Peyer's patch (tissue), 4 donors: ENCODE measurements at regions not wholly inside any gene's neighbourhood (a gene's known extent, or its start where the extent isn't known, plus 50 kb on each side); places are given as distances from the start of the nearest gene placed in this dataset.
"Not testable (repeated sequence)": the region's sequence is repeated elsewhere in the genome, so short reads cannot be mapped to it uniquely, and the experiment has no call there.

Experiments
- DNase-seq, 3 donors: peaks; one replicate each; pipeline ENCODE4 v3.0.0-alpha.2; 2017 to 2019
- H3K27ac ChIP-seq, 4 donors: fragments of 200-600 bp; sonication (generic); one replicate each; pipeline ENCODE4 v1.5.1; 2016 to 2019
- H3K27me3 ChIP-seq, 2 donors: fragments of 200-600 bp; sonication (generic); one replicate each; pipeline ENCODE4 v1.5.1; 2019
- H3K36me3 ChIP-seq, 3 donors: fragments of 200-600 bp; sonication (generic); one replicate each; pipeline ENCODE4 v1.5.1; 2016 to 2019
- H3K4me1 ChIP-seq, 4 donors: fragments of 200-600 bp; sonication (generic); one replicate each; pipeline ENCODE4 v1.5.1; 2016 to 2019
- H3K4me3 ChIP-seq, 4 donors: fragments of 200-600 bp; sonication (generic); 1 replicate in 3 of 4; 2 replicates in 1 of 4; pipeline ENCODE4 v1.5.1; 2016 to 2019; ENCODE audit warnings: mild to moderate bottlenecking in 1 of 4
- H3K9me3 ChIP-seq, 4 donors: fragments of 200-600 bp; sonication (generic); one replicate each; pipeline ENCODE4 v1.5.1; 2016 to 2019; ENCODE audit warnings: mild to moderate bottlenecking in 1 of 4
- POLR2A ChIP-seq, 2 donors: fragments of 450-650 bp; IDR thresholded peaks; one replicate each; pipeline ENCODE4 v1.5.1; 2017; ENCODE audit warnings: antibody characterized with exemption in 2 of 2, mild to moderate bottlenecking in 2 of 2, moderate library complexity in 2 of 2
- TF ChIP-seq, protein P1 (sequence below), 6 experiments: fragments of 450-650 bp in 4 of 6; fragments of 200-600 bp in 2 of 6; sonication (generic) in 1 of 6; IDR thresholded peaks; one replicate each; pipeline ENCODE4 v1.5.1; 2017 to 2019; ENCODE audit warnings: antibody characterized with exemption in 6 of 6, mild to moderate bottlenecking in 3 of 6, moderate library complexity in 1 of 6

- no peak for TF ChIP-seq POLR2A (IDR thresholded peaks at IDR 0.05)
- TF ChIP-seq, protein P1, sequence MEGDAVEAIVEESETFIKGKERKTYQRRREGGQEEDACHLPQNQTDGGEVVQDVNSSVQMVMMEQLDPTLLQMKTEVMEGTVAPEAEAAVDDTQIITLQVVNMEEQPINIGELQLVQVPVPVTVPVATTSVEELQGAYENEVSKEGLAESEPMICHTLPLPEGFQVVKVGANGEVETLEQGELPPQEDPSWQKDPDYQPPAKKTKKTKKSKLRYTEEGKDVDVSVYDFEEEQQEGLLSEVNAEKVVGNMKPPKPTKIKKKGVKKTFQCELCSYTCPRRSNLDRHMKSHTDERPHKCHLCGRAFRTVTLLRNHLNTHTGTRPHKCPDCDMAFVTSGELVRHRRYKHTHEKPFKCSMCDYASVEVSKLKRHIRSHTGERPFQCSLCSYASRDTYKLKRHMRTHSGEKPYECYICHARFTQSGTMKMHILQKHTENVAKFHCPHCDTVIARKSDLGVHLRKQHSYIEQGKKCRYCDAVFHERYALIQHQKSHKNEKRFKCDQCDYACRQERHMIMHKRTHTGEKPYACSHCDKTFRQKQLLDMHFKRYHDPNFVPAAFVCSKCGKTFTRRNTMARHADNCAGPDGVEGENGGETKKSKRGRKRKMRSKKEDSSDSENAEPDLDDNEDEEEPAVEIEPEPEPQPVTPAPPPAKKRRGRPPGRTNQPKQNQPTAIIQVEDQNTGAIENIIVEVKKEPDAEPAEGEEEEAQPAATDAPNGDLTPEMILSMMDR (IDR thresholded peaks at IDR 0.05), result no peak
- H3K9me3 ChIP-seq, result no peaks in the 10 kb centered on the region
- no peaks in the 10 kb centered on the region for H3K4me1 ChIP-seq
- no peak overlapping the region for H3K27ac ChIP-seq
- no peak overlapping the region for H3K4me3 ChIP-seq
- no peak for DNase-seq
- no peaks in the 10 kb centered on the region for H3K36me3 ChIP-seq
- no peaks in the 10 kb centered on the region for H3K27me3 ChIP-seq
Observed at GRCh38 chr16:52743707-52744106, 196.8 kb upstream of the TOX3 start.

- Histone ChIP-seq H3K27ac (no peak overlapping the region), H3K4me3 (no peak overlapping the region), H3K4me1 (no peaks in the 10 kb centered on the region), H3K36me3 (no peaks in the 10 kb centered on the region), H3K9me3 (no peaks in the 10 kb centered on the region), H3K27me3 (no peaks in the 10 kb centered on the region)
- no peak for DNase-seq
- TF ChIP-seq, protein P1 (IDR thresholded peaks at IDR 0.05), result no peak
- TF ChIP-seq POLR2A (IDR thresholded peaks at IDR 0.05), result no peak
Observed at GRCh38 chr16:52742608-52743170, 195.7 kb upstream of the TOX3 start.

DNA sequence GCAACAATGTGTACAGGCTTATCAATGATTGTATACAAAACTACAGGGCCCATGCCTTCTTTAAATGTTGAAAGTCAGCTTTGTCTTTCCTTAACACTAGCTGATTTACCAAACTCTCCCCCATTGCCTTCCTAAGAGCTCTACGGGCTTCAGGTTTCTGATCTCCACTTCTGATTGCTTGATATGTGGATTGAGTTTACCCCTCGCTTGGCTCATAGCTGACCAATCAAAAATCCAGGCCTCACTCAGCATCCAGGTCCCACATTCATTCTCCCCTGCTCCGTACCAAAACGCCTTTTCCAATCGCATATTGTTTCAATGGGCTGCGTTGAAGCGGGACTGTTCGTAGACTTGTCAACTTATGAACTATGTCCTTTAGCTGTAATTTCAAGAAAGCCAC, 195.1 kb upstream of the TOX3 start:
- no peaks in the 10 kb centered on the region for H3K27me3 ChIP-seq
- no peak for TF ChIP-seq POLR2A (IDR thresholded peaks at IDR 0.05)
- TF ChIP-seq, protein P1 (IDR thresholded peaks at IDR 0.05), result no peak
- no peak overlapping the region for H3K27ac ChIP-seq

GRCh38 chr16:52741351-52741750, 194.4 kb upstream of the TOX3 start:
- TF ChIP-seq POLR2A (IDR thresholded peaks at IDR 0.05), result no peak
- TF ChIP-seq, protein P1 (IDR thresholded peaks at IDR 0.05), result no peak
- Histone ChIP-seq H3K4me1 (no peaks in the 10 kb centered on the region), H3K36me3 (no peaks in the 10 kb centered on the region), H3K4me3 (no peak overlapping the region), H3K27me3 (no peaks in the 10 kb centered on the region), H3K9me3 (no peaks in the 10 kb centered on the region), H3K27ac (no peak overlapping the region)
- DNase-seq, result no peak

More for the DNA sequence above, 195.1 kb upstream of the TOX3 start:
- no peaks in the 10 kb centered on the region for H3K36me3 ChIP-seq
- no peaks in the 10 kb centered on the region for H3K4me1 ChIP-seq
- DNase-seq, result no peak
- no peaks in the 10 kb centered on the region for H3K9me3 ChIP-seq
- H3K4me3 ChIP-seq, result no peak overlapping the region

DNA sequence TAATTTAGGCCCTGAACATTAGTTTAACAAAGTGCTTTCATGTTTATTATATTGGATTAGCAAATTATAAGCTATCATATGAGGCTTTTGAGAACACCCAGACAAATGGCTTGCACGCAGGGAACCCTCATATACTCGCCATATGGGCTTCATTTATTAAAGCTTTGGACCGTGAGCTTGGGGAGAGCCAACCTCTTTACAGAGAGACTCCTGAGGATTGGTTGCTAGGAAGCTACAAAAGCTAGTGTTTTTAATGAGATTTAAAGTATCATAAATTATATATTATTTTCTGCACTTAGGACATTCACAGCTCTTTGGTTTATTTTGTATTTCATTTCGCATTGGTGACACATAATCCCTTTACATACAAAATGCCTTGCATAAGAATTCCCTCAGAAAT, 193.8 kb upstream of the TOX3 start:
- no peak for DNase-seq
- Histone ChIP-seq H3K27me3 (no peaks in the 10 kb centered on the region), H3K36me3 (no peaks in the 10 kb centered on the region), H3K4me1 (no peaks in the 10 kb centered on the region), H3K9me3 (no peaks in the 10 kb centered on the region), H3K27ac (no peak overlapping the region), H3K4me3 (no peak overlapping the region)
- TF ChIP-seq POLR2A (IDR thresholded peaks at IDR 0.05), result no peak
- TF ChIP-seq, protein P1 (IDR thresholded peaks at IDR 0.05), result no peak

DNA sequence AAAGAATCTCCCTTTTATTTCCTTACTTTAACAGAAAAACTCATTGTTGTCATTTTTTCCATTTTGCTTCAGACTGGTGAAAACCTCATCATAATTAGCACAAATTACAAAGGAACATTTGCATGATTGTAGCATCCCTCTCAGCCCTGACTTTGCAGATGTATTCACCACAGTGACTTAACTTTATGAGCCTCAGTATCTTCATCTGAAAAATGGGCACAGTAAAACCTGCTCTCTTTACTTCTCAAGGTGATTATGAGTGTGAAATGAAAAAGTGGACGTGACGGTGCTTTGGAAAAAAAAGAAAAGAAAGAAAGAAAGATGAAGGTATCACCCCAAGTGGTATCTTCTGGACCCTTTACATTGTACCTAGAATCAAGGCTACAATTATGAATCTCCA, 193.4 kb upstream of the TOX3 start:
- H3K4me1 ChIP-seq, result no peaks in the 10 kb centered on the region
- DNase-seq, result no peak
- H3K36me3 ChIP-seq, result no peaks in the 10 kb centered on the region
- TF ChIP-seq, protein P1 (IDR thresholded peaks at IDR 0.05), result no peak
- no peak for TF ChIP-seq POLR2A (IDR thresholded peaks at IDR 0.05)
- H3K27ac ChIP-seq, result no peak overlapping the region
- H3K27me3 ChIP-seq, result no peaks in the 10 kb centered on the region
- no peak overlapping the region for H3K4me3 ChIP-seq
- H3K9me3 ChIP-seq, result no peaks in the 10 kb centered on the region

DNA sequence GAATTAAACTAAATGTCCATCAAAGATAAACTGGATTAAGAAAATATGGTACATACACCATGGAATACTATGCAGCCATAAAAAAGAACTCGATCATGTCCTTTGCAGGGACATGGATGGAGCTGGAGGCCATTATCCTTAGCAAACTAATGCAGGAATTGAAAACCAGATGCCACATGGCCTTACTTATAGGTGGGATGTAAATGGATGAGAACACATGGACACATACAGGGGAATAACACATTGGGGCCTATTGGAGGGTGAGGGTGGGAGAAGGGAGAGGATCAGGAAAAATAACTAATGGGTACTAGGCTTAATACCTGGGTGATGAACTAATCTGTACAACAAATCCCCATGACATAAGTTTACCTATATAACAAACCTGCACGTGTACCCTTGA, 192.0 kb upstream of the TOX3 start:
- not testable (repeated sequence) for H3K9me3 ChIP-seq, H3K27ac ChIP-seq, H3K27me3 ChIP-seq, H3K4me3 ChIP-seq, DNase-seq, H3K36me3 ChIP-seq, H3K4me1 ChIP-seq
